RPMI7951 (cell line): ENCODE measurements at regions not wholly inside any gene's neighbourhood (a gene's known extent, or its start where the extent isn't known, plus 50 kb on each side); places are given as distances from the start of the nearest gene placed in this dataset.

ENCODE experiments used
- DNase-seq: peaks from one replicate; pipeline ENCODE4 v3.0.0-alpha.2; 2012; ENCODE audit warnings: low read depth

DNA sequence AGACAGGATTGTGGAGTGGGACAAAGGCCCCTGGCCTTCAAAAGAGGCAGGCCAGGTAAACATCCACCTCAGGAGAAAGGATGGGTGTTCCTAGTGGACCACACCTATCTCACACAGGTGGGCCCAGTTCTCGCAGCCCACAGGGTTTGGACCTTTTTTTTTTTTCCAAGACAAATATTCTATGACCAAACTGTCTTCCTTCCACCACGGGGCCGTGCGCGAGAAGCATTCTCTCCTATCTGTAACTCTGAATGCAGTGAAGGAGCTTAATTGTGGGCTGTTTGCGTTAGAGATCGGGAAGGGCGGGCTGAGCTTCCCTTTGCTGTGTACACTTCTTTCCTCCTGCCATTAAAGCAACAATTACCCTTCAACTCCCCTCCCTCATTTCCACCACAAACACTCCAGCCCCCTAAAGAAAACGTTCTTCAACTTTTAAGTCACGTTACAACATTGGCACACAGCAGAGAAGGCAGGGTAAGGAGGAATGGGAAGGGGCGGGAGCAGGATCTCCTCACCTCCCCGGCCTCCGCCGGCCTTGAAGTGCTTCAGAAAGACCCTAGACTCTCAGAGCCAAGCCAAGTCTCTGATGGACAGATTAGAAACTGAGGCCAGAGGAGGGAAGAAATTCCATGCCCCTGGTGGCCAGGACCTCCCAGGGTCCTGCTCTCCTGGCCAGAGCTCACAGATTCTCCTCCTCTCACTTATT, 238.4 kb downstream of the BUD13 start:
- DNase-seq = no peak

DNA sequence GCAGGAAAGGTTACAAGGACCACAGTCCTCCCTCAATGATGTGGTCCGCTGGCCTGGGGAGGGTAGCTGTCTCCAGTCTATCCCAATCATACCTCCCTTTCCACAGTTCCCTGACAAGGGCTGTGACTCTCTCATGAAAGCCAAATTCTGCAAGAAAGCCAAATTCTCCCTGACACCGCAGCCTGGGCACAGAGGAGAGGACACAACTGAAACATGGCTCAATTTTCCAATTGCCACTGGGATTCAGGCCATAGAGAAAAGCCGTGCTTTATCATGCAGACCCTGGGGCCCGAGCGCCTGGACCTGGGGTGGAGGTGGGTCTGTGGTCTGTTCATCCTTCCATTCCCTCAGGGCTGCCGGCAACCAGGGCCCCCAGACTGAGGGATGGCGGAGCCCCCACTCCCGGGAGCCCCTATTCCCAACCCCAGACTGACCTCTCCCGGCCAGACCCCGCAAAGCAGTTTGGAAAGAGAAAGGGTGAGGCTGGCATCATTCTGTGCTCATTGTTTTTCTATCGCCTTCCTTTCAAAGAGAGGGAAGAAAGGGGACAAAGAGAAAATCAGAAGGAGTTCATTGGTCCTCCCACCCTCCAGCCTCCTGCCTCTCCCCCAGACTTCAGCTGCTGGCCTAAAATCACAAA, 239.5 kb downstream of the BUD13 start:
- DNase-seq = no peak

DNA sequence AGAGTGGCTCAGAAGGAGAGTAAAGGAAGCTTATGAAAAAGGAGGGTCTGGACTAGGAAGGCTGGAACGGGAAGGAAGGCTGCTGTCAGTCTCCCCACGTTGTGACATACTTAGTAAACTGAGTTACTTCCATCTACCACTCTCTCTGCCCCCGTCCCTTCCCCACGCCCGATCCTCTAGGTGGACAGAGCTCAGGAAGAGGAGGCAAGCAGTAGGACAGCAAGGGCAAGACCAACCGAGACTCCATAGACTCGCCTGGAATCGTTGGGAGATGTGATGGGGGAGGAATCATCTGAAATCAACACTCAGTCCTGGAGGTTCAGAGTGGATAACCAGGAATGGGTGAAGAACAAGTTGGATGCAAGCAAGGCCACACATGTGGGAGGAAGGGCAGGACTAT, 240.7 kb downstream of the BUD13 start:
- no peak for DNase-seq

DNA sequence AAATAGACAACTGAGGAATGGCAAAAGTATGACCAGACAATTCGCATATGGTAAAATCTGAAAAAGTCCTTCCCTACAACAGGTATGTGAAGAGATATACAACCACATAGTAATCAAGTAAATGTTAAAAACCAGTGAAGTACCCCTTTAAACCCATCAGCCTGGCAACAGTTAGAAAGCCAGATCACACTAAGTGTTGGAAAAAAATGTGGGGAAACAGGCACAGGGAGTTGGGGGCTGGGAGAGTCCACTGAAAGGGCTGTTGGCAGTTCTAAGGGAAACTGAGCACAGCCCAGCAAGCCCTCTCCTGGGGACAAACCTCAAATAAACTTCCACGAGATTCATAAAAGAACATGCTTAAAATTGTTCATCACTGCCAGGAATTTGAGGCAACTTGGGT, 242.1 kb downstream of the BUD13 start:
- DNase-seq = no peak

DNA sequence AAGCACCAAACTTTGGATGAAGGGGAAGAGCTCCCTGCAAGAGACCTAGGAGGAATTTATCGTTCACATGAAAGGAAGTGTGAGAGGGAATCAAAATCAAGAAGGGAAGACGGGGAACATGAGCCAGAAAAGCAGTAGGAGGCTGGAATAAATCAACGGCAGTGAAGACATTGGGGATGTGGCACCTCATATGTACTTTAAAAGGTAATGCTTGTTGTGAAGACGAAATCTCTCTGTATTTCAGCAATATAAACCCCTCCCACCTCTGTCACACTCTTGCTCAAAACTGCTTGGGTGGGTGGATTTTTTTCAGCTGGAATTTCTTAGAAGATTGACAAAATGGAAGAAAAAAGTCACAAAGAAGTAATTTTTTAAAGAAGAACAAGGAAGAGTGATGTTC, 243.5 kb downstream of the BUD13 start:
- DNase-seq = no peak

DNA sequence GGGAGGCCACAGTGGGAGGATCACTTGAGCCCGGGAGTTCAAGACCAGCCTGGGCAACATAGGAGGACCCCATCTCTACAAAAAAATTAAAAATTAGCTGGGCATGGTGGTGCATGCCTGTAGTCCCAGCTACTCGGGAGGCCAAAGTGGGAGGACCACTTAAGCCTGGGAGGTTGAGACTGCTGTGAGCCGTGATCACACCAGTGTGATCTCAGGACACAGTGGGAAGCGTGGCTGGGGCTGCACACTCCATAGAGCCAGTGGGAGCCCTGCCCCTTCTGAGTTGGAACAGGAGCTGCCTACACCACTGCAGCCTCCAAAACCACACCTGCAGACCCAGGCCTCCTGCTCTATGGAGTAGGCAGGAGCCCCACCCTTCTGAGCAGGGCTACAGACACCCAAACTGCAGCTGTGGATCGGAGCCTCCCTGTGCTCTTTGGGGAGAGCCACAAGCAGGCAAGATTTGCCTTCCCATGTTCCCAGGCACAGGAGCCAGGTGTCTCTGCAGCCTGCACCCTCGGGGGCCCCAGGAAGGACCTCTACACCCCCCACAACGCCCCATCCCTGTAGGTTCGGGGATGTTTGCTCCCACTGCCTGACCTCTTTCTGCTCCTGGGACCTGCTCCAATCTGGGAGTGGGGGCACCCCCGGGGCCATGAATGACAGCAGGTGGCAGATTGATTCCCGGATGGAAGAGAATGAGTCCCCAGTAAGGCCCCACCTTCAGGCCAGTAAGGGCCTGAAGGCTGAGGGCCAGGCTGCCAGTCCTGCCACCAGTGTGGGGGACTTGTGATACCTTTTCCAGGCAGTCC, 245.4 kb downstream of the BUD13 start:
- DNase-seq = no peak

DNA sequence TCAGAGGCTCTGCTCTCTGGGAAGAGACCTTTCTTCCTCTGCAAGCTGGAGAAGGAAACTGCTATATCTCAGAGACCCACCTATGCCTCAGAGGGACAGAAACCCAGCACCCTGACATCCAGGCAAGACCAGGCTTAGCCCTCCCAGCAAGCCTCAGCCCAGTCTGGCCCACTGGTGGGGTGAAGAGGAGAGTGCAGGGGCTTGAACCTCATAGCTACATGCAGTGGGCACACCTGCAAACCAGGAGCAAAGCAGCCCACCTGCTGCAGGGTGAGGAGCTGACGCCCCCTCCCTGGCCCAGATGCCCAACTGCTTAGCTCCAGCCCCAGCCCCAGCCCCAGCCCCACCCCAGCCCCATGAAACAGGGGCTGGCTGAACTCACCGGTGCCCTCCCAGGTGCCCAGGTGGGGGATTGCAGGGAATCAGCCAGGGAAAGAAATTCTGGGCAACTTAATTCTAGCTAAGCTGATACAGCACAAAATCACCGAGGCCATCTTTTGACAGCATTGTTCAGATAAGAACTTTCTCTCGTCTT, 246.8 kb downstream of the BUD13 start:
- DNase-seq = no peak

DNA sequence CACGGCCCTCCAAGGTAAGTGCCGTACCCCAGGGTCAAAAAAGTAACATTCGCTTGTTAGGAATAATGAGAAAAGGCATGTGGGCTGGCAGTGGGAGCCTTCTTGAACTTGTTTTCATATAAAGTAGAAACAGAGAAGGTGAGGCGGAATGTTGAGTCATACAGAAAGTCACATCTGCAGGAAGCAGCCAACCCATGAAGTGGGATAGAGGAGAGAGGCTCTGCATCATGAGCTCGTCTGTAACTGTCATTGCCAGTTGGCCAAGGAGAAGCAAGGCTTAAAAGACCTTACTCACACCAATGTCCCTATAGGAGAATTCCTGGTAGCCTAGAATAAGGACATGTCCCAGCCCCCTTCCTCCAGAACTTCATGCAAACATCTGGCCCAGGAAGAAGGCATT, 253.3 kb downstream of the BUD13 start:
- no peak for DNase-seq

DNA sequence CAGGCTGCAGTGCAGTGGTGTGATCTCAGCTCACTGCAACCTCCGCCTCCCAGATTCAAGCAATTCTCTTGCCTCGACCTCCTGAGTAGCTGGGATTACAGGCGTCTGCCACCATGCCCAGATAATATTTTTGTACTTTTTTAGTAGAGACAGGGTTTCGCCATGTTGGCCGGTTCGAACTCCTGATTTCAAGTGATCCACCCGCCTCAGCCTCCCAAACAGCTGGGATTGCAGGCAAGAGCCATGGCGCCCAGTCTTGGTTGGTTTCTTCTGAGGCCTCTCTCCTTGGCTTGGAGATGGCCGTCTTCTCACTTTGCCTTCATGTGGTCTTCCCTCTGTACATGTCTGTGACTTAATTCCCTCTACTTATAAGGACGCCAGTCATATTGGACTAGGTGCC, 254.6 kb downstream of the BUD13 start:
- no peak for DNase-seq

DNA sequence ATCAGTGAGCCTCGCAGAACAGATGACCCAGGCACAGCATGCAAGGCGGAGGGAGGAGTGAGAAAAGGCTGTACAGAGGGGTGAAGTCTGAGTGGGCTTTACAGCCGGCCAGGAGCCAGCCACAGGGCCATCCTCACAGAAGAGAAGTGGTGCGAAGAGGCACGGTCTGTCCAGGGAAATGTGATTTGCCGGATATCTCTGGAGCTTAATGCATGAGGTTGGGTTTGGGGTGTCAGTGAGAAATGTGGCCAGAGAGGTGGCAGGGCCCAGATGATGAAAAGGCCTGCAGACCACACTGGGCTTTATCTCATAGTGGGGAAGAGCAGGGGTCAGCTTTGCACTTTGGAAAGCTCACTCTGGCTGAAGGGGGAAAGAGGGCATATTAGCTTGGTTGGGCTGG, 255.2 kb downstream of the BUD13 start:
- DNase-seq = no peak

DNA sequence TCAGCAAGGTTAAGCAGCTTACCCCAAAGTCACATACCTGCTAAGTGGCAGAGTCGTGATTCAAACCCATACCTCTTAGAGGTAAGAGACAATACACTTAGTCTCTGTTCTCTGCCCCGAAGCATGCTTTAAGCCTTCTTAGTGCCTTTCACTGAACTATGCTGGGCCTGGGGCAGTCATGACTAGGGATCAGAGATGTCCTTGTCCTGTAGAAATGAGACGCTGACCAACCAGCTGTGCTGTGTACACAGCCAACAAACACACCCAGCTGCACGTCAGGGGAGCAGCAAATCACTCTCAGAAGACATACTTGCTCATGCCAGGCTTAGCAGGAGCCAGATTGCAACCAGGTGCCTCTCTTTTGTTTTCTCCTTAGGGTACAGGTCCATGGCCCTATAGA, 255.7 kb downstream of the BUD13 start:
- DNase-seq = no peak

DNA sequence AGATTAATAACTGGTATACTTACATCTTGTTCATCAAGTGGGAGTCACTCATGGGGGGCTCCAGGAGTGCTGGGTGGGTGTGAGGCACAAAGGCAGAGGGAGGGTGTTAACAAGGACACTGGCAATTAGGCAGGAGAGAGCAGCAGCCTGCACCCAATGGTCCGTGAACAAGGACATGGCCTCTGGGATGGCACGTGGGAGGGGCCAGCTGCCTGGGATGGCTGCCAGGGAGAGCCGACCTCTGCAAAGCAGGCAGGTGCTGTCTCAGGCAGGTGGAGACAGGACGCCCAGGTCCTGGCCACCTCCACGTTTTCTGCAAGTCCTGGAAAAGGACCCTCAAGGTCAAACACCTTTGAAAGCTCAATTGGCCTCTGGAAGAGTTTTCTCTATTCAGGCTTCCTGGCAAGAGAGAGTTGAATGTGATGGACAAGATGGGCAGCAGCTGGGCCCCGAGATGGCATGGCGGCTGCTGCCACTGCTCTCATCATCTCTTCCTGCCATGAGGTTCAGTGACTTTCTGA, 257.1 kb downstream of the BUD13 start:
- no peak for DNase-seq

DNA sequence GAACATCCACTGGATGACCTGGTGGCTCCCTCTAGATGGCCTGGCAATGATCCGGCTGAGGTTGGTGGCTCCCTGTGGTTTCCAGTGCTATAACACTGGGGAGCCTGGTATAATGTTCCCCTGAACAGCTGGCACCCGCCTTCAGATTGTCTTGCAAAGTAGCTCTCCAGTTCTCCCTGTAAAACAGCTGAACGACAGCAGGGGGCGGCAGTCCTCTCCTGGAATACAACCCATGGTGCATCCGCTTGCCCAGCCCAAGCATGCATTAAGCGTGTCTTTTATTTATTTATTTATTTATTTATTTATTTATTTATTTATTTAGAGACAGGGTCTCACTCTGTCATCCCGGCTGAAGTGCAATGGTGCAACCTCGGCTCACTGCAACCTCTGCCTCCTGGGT, 258.9 kb downstream of the BUD13 start:
- peak; percentile 30 for DNase-seq

DNA sequence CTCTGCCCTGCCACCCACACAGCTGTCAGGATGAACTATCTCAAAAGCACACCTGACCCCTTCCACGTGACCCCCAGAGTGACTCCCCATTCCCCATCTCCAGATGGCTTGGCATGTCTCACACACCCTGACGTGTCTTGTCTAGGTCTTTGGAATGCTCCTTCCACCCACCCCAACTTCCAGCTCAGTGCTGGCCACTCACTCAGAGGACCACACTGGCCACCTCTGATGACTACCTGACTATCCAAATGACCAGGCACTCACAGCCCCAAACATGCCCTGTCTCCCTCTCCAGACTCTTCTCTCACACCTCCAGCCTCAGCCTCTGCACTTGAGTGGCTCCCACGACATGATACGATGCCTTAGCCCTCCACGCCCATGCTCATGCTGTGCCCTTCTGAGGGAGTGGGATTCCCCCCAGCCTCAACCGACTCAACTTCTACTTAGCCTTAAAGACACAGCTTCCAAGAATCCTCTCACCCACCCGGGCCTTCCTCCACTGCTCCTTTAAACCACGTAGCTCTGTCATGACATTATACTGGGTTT, 259.4 kb downstream of the BUD13 start:
- no peak for DNase-seq

DNA sequence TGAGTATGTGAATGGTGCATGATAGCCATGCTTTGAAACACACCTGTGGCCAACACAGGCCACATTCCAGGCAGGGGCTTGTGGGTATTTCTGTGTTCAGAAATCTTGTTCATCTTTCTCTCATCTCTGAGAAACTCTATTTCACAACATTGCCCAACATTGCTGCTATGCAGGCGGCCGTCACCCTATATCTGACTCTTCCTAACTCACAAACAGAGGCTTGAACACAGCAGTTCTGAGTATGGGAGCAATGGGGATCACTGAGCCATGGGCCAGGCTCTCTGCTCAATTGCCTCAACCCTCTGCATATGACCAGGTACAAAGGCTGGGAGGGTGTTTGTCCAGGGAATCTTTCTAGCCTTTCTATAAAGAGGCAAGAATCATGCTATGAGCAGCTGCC, 259.9 kb downstream of the BUD13 start:
- no peak for DNase-seq

DNA sequence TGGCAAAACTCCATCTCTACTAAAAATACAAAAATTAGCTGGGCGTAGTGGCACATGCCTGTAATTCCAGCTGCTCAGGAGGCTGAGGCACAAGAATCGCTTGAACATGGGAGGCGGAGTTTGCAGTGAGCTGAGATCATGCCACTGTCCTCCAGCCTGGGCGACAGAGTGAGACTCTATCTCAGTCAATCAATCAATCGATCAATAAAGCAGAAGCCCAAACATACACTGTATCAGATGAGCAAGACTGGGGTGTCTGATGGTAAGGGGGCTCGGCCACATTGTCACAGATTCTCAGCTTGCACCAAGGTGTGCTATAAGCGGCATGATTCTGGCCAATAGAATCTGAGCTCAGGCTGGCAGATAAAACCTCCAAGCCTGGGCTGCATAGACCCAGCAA, 261.1 kb downstream of the BUD13 start:
- no peak for DNase-seq

DNA sequence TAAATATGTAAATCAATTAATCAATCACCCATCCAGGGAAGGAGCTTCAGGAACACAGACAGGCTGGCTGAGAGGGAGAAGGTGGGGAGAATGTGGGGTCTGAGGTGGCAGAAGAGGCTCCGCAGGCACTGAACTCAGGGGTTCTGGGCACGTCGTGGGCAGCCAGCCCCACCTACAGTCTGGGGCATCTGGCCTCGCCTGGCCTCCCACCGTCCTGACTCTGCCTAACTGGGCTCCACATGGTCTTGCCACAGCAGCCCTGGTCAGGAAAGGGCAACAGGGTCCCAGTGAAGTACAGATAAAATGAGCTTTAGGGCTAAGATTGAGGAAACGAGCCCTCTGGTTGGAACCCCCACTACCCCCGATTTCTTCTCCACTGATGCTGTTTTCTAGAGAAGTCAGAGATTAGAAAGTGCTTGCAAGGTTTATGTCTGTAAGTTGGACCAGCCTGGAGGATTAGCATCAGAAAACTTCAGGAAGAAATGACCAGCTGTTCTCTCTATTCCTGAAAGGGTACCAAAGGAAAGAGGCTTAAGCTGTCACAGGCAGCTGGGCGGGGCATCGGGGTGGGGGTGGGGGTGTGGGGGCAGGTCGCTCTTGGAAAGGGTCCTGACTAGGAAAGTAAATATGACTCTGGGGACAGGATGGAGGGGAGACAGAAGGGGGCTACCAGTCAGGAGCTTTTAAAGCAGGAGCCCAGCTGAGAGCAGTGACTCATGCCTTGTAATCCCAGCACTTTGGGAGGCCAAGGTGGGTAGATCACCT, 261.7 kb downstream of the BUD13 start:
- no peak for DNase-seq

DNA sequence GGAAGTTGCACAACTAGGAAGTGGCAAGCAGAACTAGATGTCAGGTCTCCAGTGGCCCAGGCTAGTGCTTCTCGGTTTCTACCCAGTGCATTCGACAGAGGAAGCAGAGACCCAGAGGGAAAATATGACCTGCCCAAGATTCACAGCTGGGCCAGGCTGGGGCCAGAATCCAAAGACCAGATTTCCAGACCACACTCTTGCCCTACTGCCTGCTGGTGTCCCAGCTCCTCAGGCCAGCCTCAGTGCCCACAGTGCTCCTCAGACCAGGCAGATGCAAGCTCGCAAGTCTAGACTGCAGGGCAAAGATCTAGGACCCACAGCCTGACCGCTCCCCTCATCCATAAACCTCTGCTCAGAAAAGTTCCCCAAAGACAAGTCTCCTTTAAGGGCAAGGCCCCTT, 262.6 kb downstream of the BUD13 start:
- DNase-seq = no peak

DNA sequence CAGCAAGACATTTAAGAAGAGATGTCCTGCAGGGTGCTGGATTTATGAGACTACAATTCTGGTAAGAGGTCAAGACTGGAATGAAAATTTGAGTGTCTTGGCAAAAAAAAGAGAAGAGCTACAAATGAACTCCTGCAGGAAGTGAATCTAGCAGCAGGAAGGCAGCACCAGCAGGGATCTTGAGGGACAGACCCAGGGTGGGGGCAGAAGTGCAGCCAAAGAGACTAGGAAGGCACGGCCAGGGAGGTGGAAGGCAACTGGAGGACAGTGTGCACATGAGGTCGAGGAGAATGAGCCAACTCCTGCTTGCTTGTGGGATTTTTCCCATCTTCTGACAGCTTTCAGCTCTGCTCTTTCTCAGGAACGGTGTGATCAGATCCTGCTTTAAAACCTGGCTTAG, 263.2 kb downstream of the BUD13 start:
- DNase-seq = no peak

DNA sequence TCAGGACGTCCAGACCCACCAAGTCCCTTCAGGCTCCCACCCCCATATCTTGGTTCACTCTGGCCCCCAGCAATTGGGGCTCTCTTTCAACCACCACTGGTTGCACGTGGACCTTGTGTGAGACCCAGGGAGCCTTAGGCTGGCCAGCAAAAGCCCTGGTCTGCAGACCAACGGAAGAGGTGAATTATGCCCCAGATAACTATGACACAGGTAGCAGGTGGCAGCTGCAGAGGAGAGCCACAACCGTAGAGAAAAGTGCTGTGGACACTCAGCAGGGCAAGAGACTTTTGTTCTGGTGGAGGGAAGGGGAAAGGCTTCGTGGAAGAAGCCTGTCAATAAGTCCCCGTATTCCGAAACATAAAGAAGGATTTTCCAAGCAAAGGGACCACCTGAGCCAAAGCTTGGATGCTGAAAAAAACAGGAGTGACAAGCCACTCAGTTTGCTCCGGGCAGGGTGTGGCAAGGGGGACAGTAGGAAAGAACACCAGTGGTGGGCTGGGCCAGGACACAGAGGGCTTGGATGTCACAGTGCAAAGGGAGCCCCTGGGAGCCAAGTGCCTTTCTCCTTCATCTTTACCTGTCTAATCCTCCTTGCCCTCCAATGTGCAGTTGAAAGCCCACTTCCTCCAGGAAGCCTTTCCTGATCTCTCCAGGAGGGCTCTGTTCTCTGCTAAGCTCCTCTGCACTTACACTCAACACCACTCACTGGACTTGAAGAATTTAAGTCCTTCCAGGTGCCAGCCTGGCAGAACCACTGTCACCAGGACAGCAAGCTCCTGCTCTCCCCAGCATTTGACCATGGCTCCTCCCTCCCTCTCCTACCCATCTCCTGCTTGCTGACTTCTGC, 264.7 kb downstream of the BUD13 start:
- no peak for DNase-seq

DNA sequence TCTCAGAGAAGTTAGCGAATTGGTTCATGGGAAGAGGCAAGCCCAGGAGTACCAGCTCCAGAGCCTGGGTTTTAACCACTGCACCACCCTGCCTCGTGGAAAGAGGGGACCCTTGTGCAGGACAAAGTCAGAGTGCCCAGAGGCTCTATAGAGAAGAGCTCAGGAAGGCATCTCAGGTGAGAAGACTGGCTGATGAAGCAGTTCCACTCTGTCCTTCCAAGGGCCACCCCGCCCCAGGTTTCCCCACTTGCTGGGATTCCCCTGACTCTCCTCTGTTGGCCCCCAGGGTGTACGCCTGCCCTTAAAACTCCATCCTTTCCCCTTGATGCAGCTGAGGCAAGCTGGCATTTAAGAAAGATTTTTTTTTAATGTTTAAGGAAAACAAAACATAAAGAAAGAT, 265.8 kb downstream of the BUD13 start:
- DNase-seq = no peak
